GM12892 (cell line): ENCODE measurements at regions not wholly inside any gene's neighbourhood (a gene's known extent, or its start where the extent isn't known, plus 50 kb on each side); places are given as distances from the start of the nearest gene placed in this dataset.

Experiments
- POLR2A ChIP-seq: IDR thresholded peaks from 2 replicates; pipeline ENCODE4 v1.6.1; 2011; ENCODE audit warnings: low read depth, low read length, control low read depth
- POLR2AphosphoS5 ChIP-seq: IDR thresholded peaks from 2 replicates; pipeline ENCODE4 v1.6.1; 2011; ENCODE audit warnings: low read depth, low read length, control low read depth
- TAF1 ChIP-seq: IDR thresholded peaks from 2 replicates; pipeline ENCODE4 v1.6.1; 2011; ENCODE audit warnings: low read depth, mild to moderate bottlenecking, control low read depth, low read length, borderline replicate concordance

- TF ChIP-seq POLR2A (no peak), POLR2AphosphoS5 (no peak), TAF1 (no peak)
Observed at GRCh38 chr20:39862470-39862891, 826.6 kb downstream of the MAFB start.
